ENCODE measurements at regions not wholly inside any gene's neighbourhood (a gene's known extent, or its start where the extent isn't known, plus 50 kb on each side); places are given as distances from the start of the nearest gene placed in this dataset.

DNA sequence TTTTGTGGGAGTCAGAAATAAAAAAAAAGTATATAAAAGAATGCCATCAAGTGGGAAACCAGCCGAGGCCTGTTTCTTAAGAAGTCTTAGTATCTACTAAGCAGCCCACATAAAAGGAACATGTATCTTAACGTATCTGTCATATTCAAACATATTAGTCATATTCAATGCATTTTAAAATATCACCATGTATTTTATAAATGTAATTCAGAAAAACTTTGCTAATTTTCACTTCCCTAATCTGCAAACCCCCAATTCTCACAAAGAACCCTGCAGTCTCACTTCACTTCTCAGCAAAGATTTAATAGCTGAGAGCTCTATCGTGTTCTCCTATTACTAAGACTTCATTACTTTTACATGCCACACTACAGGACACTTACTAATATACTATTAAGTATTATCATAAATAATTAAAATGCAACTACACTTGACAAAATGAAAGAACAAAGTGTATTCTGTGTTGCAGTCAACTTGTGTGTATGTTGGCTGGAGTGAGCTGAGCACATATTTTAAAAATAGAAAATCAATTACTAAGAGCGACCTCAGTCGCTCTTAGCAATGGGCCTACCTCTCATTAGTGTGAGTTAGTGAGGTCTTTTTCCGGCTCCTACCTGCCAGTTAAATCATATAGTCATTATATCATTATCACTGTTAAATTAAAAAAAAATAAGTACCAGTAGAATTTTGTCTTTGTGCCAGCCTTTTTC lies 484.3 kb downstream of the LMO4 start:
- no peak for DNase-seq

DNA sequence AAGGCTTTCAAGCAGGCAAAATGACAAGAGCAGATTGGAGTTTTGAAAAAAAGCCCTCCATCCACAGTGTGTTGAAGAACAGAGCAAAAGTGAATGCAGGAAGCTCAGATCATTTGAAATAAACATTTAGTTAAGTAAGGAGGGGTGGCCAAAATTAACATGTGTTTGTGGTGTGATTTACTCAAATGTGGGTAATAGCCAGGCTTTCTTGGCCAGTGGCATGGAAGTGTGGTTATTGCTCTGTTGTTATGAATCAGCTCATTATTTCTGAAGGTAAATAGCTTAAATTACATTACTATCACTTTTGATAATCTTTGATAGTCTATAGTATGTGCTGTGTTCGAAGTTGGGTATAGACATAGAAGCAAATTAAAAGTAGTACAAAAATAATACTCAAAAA lies 485.9 kb downstream of the LMO4 start:
- DNase-seq, result no peak

DNA sequence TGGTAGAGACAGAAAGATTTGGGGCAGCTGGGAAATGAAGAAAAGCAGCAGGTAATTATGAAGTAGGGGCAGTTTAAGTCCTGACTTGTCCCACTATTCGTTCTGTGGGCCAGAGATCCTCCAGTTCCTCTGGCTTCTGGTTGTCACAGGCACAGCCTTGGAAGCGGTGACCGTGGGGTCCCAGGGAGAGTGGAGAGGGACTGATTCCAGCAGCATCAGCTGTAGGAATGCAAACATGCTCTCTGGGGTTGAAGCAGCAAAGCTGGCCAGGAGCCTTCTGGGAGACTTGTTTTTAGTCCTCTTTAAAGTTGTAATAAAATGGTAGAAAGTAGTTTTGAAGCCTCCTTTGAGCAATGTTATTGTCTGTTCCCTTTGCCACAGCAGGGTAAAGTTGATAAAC lies 488.0 kb downstream of the LMO4 start:
- DNase-seq, result no peak

DNA sequence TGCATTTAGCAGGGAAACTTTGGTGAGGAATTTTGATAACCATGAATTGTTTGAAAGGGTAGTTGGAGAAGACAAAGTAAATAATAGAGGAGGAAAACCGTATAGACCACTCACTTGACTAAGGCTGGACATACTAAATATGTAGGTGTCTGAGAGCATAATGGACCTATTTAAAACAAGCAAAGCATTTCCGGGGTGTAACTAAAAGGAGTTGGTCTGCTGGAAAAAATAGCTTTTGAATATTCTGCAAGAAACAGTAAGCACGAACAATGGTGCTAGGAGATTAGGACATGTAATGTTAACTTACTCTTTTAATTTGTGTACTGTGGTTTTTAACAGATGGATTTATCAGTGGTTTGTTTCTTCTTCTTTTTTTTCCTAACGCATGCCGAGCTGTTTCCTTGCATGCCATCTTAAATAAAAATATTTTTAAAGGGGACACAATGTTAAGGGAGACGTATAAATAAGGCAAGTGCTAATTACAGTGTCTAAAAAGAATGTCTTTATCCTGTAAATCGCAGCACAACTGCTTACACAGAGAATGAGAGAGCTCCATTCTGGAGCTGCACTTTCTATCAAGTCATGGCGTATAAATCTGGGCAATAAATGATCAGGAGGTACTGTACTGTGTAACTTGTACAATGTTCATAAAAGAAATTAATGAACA lies 492.1 kb downstream of the LMO4 start:
- no peak for DNase-seq

DNA sequence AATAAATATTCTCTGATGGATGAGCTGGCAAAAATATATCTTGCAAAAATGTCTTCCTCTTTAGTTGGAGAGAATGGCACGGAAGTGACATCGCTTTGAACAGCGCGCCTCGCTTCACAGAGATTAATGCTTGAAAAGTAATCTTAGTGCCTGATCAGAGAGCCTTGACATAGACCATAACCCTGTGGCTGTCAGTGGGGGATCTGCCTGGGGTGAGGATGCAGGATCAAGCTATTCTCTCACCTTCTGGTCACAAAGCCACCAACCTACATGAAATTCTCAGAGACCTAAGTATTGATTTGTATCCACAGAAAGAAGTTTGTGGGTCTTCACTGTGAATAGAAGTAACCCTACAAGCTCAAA lies 492.6 kb downstream of the LMO4 start:
- DNase-seq, result no peak

DNA sequence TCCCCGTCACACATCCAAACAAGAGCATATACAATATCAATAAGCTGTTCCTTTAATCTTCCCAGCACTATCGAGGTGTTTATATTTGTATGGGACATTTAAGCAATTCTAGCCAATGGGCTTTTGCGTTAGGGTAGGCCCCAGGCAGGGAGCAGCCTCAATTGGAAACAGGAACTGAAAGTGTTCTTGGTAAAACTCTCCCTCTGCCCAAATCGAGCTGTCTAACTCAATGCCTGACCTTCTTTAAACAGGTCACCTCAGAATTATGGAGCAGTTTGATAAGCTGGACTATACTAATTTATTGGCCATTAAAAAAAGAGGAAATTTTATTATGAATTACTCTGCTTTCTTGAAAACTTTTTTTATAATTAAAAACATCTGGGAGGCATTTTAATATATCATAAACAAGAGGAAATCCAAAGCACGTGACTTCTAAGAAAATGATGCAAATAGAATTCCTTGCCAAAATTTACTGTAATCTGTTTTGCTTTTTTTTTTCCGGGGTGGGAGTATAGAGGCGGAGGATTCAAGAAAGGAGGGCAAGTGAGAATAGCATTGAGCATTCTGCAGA lies 498.1 kb downstream of the LMO4 start:
- DNase-seq, result peak in 7 of 56 donors; percentile 0 to 4 (median 2)

DNA sequence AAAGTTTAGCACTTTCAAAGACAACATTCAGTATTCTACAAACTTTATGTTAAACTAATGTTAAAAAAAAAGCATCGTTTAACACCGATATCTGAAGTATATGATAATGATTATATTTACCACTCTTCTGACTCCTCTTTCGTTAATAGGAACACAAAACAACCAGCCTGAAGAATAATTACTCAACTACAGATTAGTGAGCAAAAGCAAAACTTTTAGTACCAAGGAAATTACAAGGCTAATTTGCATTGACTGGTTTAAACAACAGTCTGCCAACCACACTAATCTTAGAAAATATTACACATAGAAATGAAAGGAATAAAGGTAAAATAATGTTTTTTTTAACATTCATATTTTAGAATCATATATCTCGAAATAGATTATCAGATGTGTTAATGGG lies 500.7 kb downstream of the LMO4 start:
- DNase-seq, result no peak

DNA sequence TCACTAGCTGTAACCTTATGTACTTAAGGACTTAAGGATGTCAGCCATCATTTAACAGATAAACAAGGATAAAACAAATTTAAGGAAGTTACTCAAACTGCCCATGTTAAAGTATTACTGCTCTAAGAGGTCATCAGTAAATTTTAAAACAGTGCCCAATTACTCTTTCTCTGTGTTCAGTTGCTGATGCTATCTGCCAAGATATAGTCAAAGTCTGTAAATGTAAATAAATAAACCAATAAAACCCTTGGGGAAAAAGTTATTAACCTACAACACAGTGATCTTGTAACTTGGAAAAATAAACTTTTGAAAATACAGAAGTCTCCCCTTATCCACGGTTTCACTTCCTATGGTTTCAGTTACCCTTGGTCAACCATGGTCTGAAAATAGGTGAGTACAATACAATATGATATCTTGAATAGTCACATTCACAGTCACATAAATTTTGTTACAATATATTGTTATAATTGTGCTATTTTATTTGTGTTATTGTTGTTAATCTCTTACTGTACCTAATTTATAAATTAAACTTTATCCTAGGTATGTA lies 501.8 kb downstream of the LMO4 start:
- no peak for DNase-seq

DNA sequence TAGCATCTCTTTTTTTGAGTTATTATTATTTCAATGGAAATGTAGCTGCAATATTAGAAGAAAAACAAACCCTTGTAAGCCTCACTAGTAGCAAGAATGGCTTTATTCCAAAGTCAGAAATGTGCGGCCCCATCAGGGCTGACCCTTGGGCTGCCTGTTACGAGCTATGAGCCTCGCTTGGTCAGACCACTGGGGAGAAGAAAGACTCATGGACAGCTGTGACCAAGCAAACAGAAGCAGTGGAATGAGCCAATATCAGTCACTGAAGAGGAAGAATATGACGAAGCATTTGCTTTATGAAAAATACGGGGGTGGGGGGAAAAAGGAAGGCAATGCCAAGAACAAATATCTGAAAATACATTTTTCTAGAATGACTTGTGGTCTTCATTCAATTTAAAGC lies 504.5 kb downstream of the LMO4 start:
- DNase-seq, result no peak

DNA sequence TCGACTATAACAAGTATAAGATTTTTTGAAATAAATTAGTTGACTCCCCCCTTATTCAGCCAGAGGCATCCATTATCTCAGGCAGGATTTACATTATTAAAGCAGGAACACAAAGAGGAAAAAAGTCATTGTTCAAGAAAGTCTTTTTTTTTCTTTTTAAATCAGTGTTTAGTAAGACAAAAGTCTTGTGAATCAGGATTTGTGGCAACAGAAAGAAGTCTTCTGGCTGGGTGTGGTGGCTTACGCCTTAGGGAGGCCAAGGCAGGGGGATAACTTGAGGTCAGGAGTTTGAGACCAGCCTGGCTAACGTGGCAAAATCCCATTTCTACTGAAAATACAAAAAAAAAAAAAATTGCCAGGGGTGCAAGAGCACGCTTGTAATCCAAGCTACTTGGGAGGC lies 505.5 kb downstream of the LMO4 start:
- no peak for DNase-seq

DNA sequence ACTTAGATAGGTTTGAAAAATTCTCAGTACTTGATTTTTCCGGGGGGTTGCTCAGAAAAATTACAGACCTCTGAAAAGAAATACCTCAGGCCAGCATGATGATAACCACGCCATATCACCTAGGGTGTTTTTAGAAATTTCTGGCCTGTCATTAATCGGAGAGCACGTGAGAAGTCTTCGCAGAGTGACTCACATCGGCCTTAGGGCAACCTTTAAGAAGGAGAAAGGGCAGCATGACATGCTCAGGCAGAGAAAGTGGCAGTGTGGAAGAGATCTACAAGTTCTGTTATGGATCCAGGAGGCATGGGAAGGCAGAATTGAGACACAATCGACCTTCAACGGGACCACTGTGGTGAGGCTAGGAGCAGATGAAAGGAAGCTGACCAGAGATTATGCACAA lies 506.3 kb downstream of the LMO4 start:
- DNase-seq, result no peak

DNA sequence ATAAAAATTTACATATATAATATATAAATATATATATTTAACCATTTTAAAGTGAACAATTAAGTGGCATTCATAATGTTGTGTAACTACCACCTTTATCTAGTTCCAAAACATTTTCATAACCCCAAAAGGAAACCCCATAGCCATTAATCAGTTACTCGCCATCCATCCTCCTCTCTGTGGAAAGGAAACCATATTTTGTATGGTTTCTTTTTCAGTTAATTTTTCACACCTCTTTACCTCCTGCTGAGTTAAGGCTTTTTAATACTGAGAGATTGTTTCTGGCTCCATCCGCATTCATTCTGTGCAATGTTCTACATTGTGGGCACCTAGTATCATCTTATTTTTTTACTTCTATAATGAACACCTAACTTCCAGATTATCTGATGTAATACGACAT lies 512.1 kb downstream of the LMO4 start:
- DNase-seq, result no peak

DNA sequence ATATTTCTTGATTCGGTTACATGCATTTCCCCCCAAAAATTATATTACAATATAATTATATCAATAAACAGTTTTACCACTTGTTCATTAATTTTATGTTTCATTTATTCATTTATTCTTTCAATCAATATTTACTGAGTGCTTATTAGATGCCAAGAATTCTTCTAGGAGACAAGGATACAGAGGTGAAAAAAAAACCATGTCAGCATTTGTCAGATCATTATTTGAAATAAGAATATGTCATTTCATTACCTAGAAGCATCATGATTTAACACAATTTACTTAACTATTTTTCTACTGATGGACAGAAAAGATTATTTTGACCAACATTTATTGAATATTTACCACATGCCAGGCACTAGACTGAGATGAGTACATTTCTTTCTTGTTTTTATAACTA lies 512.7 kb downstream of the LMO4 start:
- no peak for DNase-seq

DNA sequence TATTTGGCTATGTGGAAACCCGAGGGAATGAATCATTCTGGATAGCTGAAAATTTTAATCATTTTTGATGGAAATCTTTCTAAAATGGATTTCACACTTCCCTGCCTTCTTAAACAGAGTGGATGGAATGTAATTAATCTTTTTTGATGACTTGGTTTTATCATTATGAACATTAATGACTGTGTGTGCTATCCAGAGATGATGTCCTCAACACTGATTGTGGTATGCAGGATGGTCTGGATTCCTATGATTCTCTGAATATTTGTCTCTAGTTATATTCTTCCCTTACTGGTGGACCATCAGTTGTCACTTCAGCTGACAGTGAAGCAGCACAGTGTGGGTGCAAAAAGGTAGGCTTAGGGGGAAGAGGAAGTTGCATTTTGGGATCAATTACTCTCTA lies 513.5 kb downstream of the LMO4 start:
- DNase-seq, result no peak

DNA sequence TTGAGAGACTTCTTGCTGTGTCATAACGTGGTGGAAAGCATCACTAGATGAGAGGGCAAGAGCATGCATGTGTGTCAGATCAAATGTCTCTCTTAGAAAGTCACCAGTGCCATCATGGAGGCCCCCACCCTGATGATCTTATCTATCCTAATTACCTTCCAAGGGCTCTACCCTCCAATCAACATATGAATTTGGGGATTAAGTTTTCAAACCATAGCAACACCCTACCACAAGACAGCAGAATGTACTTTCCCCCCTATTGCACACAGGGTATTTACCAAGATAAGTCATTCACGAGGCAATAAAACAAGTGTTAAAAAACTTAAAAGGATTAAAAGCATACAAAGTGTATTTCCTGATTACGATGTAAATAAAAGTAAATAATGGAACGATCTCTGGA lies 515.6 kb downstream of the LMO4 start:
- no peak for DNase-seq

DNA sequence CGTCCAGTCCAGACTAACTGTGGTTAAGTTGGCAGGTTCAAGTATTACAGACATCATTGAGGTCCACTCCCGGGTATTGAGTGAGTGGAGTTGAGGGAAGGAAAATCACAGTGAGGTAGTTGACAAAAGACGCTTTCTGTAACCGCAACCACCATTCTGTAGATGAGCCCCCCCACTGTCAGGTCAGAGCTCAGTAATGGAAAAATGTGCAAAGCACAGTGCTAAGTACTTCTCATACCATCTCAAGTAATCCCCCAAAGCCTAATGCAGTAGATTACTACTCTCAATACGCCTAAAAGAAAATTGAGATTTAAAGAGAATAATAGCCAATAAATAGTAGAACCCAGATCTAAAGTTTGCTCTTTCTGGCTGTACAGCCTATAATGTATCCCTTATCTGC lies 522.8 kb downstream of the LMO4 start:
- no peak for DNase-seq

DNA sequence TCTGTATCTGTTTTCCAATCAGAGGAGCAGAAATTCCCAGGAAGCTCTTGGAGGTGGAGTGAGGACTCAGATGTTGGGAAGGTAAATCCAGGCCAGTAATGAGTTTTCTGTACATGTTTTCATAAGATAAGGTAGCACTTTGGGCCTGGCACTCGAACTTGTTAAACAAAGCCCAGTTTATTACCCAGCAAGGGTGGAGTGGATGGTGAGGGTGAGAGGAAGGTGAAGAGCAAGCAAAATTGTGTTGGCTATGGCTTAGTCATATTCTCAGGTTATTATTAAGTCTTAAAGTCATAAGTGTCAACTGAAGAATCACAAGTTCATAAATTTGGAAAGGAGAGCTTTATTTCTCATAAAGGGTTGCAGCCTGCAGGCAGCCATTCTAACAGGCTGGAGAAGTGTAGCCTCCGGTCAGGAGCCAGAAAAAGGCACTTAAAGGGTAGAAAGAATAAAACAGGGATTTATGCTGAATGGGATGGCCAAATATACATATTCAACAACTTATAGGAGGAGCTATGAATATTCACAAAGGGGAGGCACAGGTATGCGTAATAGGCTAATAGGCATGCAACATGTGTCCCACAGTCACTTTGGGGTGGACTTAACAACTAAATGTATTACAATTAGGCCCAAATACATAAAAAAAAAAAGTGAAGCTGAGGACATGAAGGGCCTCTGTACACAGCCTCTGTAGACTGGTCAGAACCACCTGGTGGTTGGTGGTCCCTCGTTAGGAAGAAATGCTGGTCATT lies 523.9 kb downstream of the LMO4 start:
- no peak for DNase-seq

DNA sequence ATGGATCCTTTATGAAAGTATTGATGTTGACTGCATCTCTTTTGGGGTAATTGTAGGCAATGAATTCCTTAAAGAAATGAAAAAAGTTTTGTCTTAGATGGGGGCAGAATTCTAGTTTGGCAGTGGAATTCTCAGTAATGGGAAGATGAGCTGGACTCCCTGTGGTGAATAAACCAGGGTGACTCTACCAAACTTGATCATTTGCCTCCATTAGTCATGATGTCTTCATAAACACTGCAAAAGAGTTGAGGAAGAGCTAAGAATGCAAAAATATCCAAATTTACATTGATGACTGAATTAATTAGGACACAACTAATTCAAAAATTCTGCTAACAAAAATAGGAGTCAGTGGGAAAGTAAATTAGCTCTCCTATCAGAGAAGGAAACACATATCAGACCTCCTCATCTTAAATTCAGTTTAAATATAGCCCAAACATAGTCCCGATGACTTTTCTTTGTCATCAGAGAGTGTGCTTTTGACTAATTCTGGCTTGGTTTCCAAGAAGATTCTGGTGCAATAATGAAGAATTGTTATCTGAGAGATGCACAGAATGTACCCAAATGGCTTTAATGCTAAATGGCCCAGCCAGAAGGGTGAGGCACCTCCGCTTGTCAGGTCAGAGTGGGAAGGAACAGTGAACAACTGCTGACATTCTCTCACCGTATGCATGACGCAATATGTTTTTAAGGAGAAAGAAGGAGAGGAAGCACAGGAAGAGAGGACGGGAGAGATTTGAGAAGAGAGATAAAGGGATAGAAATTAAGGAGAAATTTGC lies 525.1 kb downstream of the LMO4 start:
- DNase-seq, result no peak

DNA sequence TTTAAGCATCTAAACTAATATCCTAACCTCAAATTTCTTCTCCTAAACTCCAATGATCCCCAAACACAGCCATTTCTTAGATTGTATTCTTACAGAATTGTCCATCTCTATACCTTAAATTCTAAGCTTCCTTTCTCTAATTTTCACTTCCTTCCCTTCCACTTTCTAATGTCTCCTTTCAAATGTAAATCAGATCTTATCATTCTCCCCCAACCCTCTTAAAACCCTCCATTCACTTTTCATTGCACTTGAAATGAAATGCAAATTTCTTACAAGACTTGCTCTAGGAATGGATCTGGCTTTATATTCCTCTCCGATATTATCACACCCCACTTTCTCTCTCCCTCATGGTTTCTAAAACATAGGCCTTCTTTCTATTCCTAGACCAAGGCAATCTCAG lies 534.6 kb downstream of the LMO4 start:
- DNase-seq, result no peak

DNA sequence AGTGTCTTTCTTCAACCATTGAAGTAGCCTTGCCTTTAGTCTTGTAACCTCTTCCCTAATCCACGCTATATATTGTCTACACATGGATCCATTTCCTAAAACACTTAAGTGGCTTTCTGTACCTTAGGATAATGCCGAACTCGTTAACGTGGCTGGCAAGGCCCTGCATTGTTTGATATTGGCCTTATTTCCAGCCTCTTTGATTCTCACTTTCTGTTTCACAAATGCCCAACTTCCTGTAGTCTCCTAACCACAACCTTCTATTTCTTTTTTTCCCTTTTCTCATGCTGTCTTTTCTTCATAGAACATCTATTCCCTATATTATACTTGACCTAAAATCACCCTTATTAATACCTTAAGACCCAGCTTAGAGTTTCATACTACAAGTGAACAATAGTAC lies 536.0 kb downstream of the LMO4 start:
- DNase-seq, result no peak

DNA sequence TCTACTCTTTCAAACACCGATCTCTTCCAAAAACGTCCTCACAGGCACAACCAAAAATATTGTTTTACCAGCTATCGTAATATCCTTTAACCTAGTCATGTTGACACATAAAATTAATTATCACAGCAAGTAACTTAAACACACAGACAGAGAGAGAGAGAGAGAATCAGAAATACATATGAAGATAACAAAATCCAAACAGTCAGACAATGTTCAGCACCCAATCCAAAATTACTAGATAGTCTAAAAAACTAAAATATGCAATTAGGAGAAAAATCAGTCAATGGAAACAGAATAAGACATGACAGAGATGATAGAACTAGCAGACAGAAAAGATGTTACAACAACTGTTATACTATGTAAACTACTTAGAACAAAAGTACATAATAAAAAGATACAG lies 537.7 kb downstream of the LMO4 start:
- DNase-seq, result no peak
